Stimulated activated memory B cell treated with anti-CD40 and anti-IgM and Interleukin-4, amounts not matched to agents 10 μg/mL and 1 μg/mL and 100 μg/mL, for 72 hours (primary cell): ENCODE measurements at regions not wholly inside any gene's neighbourhood (a gene's known extent, or its start where the extent isn't known, plus 50 kb on each side); places are given as distances from the start of the nearest gene placed in this dataset.
A peak's percentile ranks its signal among the peaks of the same experiment; 100 is the strongest.

ENCODE experiments used
- ATAC-seq: fragments of 150-1000 bp; cut with Tn5 transposase; 2 replicates; pipeline ENCODE4 v1.10.0; 2021
- H3K27ac Mint-ChIP-seq: one replicate; pipeline ENCODE4 v1.8.0; 2022; ENCODE audit warnings: mild to moderate bottlenecking, mixed read lengths
- H3K27me3 Mint-ChIP-seq: one replicate; pipeline ENCODE4 v1.8.0; 2022; ENCODE audit warnings: mixed read lengths
- H3K36me3 Mint-ChIP-seq: one replicate; pipeline ENCODE4 v1.8.0; 2022; ENCODE audit warnings: mixed read lengths
- H3K4me1 Mint-ChIP-seq: one replicate; pipeline ENCODE4 v1.8.0; 2022; ENCODE audit warnings: mixed read lengths
- H3K4me3 Mint-ChIP-seq: one replicate; pipeline ENCODE4 v1.8.0; 2022; ENCODE audit warnings: mild to moderate bottlenecking, moderate library complexity, mixed read lengths
- H3K9me3 Mint-ChIP-seq: one replicate; pipeline ENCODE4 v1.8.0; 2022; ENCODE audit warnings: mixed read lengths

- Mint-ChIP-seq H3K4me3 (no peak overlapping the region), H3K9me3 (no peaks in the 10 kb centered on the region), H3K4me1 (no peaks in the 10 kb centered on the region), H3K36me3 (no peaks in the 10 kb centered on the region), H3K27ac (no peak overlapping the region), H3K27me3 (peaks cover 13% of the 10 kb centered on the region)
- no peak for ATAC-seq
Observed at GRCh38 chr13:91144486-91144885, 203.0 kb upstream of the MIR17HG start.

- H3K9me3 Mint-ChIP-seq, result no peaks in the 10 kb centered on the region
- H3K4me1 Mint-ChIP-seq, result no peaks in the 10 kb centered on the region
- H3K27ac Mint-ChIP-seq, result no peak overlapping the region
- H3K36me3 Mint-ChIP-seq, result no peaks in the 10 kb centered on the region
- peaks cover 13% of the 10 kb centered on the region for H3K27me3 Mint-ChIP-seq
- no peak for ATAC-seq
- no peak overlapping the region for H3K4me3 Mint-ChIP-seq
Observed at GRCh38 chr13:91145571-91146205, 201.8 kb upstream of the MIR17HG start.

GRCh38 chr13:91146601-91147000 is 200.9 kb upstream of the MIR17HG start:
- Mint-ChIP-seq H3K36me3 (no peaks in the 10 kb centered on the region), H3K9me3 (no peaks in the 10 kb centered on the region)

GRCh38 chr13:91148098-91148497 is 199.4 kb upstream of the MIR17HG start:
- no peak overlapping the region for H3K4me3 Mint-ChIP-seq
- H3K27ac Mint-ChIP-seq, result no peak overlapping the region
- no peaks in the 10 kb centered on the region for H3K9me3 Mint-ChIP-seq
- ATAC-seq, result no peak
- no peaks in the 10 kb centered on the region for H3K36me3 Mint-ChIP-seq
- no peaks in the 10 kb centered on the region for H3K4me1 Mint-ChIP-seq
- H3K27me3 Mint-ChIP-seq, result no peaks in the 10 kb centered on the region

More at GRCh38 chr13:91146601-91147000, 200.9 kb upstream of the MIR17HG start:
- Mint-ChIP-seq H3K4me1 (no peaks in the 10 kb centered on the region), H3K4me3 (no peak overlapping the region), H3K27me3 (peaks cover 13% of the 10 kb centered on the region), H3K27ac (no peak overlapping the region)
- ATAC-seq, result no peak

GRCh38 chr13:91151921-91152320 is 195.6 kb upstream of the MIR17HG start:
- no peaks in the 10 kb centered on the region for H3K4me1 Mint-ChIP-seq
- no peak overlapping the region for H3K4me3 Mint-ChIP-seq
- no peak for ATAC-seq
- H3K27me3 Mint-ChIP-seq, result no peaks in the 10 kb centered on the region
- no peaks in the 10 kb centered on the region for H3K36me3 Mint-ChIP-seq
- no peak overlapping the region for H3K27ac Mint-ChIP-seq
- no peaks in the 10 kb centered on the region for H3K9me3 Mint-ChIP-seq

GRCh38 chr13:91153372-91153771 is 194.1 kb upstream of the MIR17HG start:
- Mint-ChIP-seq H3K27me3 (no peaks in the 10 kb centered on the region), H3K4me1 (no peaks in the 10 kb centered on the region), H3K36me3 (no peaks in the 10 kb centered on the region), H3K9me3 (no peaks in the 10 kb centered on the region), H3K4me3 (no peak overlapping the region), H3K27ac (no peak overlapping the region)
- ATAC-seq, result no peak

GRCh38 chr13:91154558-91155353 is 192.7 kb upstream of the MIR17HG start:
- Mint-ChIP-seq H3K9me3 (no peaks in the 10 kb centered on the region), H3K4me3 (no peak overlapping the region), H3K27me3 (no peaks in the 10 kb centered on the region), H3K27ac (no peak overlapping the region), H3K4me1 (no peaks in the 10 kb centered on the region), H3K36me3 (no peaks in the 10 kb centered on the region)
- ATAC-seq, result no peak

GRCh38 chr13:91155512-91156114 is 191.9 kb upstream of the MIR17HG start:
- no peak for ATAC-seq
- Mint-ChIP-seq H3K36me3 (no peaks in the 10 kb centered on the region), H3K4me1 (no peaks in the 10 kb centered on the region), H3K9me3 (no peaks in the 10 kb centered on the region), H3K27ac (no peak overlapping the region), H3K4me3 (no peak overlapping the region), H3K27me3 (no peaks in the 10 kb centered on the region)

- Mint-ChIP-seq H3K36me3 (no peaks in the 10 kb centered on the region), H3K27ac (no peak overlapping the region), H3K4me1 (no peaks in the 10 kb centered on the region), H3K9me3 (no peaks in the 10 kb centered on the region), H3K4me3 (no peak overlapping the region), H3K27me3 (no peaks in the 10 kb centered on the region)
- no peak for ATAC-seq
Observed at GRCh38 chr13:91157273-91158016, 190.0 kb upstream of the MIR17HG start.

- Mint-ChIP-seq H3K4me1 (no peaks in the 10 kb centered on the region), H3K27ac (no peak overlapping the region), H3K9me3 (no peaks in the 10 kb centered on the region), H3K4me3 (no peak overlapping the region), H3K36me3 (no peaks in the 10 kb centered on the region), H3K27me3 (no peaks in the 10 kb centered on the region)
- no peak for ATAC-seq
Observed at GRCh38 chr13:91158017-91158395, 189.5 kb upstream of the MIR17HG start.

GRCh38 chr13:91162180-91162579 is 185.3 kb upstream of the MIR17HG start:
- H3K9me3 Mint-ChIP-seq, result no peaks in the 10 kb centered on the region
- peak; percentile 27 for ATAC-seq
- no peaks in the 10 kb centered on the region for H3K27me3 Mint-ChIP-seq
- H3K27ac Mint-ChIP-seq, result no peak overlapping the region
- H3K4me1 Mint-ChIP-seq, result no peaks in the 10 kb centered on the region
- no peaks in the 10 kb centered on the region for H3K36me3 Mint-ChIP-seq
- no peak overlapping the region for H3K4me3 Mint-ChIP-seq

- Mint-ChIP-seq H3K4me1 (no peaks in the 10 kb centered on the region), H3K4me3 (no peak overlapping the region), H3K36me3 (no peaks in the 10 kb centered on the region), H3K27me3 (no peaks in the 10 kb centered on the region), H3K9me3 (no peaks in the 10 kb centered on the region), H3K27ac (no peak overlapping the region)
- no peak for ATAC-seq
Observed at GRCh38 chr13:91162589-91162988, 184.9 kb upstream of the MIR17HG start.

- ATAC-seq, result no peak
- H3K36me3 Mint-ChIP-seq, result no peaks in the 10 kb centered on the region
- no peaks in the 10 kb centered on the region for H3K4me1 Mint-ChIP-seq
- no peak overlapping the region for H3K27ac Mint-ChIP-seq
- no peaks in the 10 kb centered on the region for H3K27me3 Mint-ChIP-seq
- H3K4me3 Mint-ChIP-seq, result no peak overlapping the region
- H3K9me3 Mint-ChIP-seq, result no peaks in the 10 kb centered on the region
Observed at GRCh38 chr13:91165758-91166157, 181.7 kb upstream of the MIR17HG start.

- Mint-ChIP-seq H3K4me3 (no peak overlapping the region), H3K9me3 (no peaks in the 10 kb centered on the region), H3K27me3 (no peaks in the 10 kb centered on the region), H3K4me1 (no peaks in the 10 kb centered on the region), H3K27ac (no peak overlapping the region), H3K36me3 (no peaks in the 10 kb centered on the region)
- no peak for ATAC-seq
Observed at GRCh38 chr13:91166714-91167511, 180.6 kb upstream of the MIR17HG start.
